ENCODE measurements at regions not wholly inside any gene's neighbourhood (a gene's known extent, or its start where the extent isn't known, plus 50 kb on each side); places are given as distances from the start of the nearest gene placed in this dataset.
A peak's percentile ranks its signal among the peaks of the same experiment; 100 is the strongest.

GRCh38 chr14:104361921-104362681, 217.5 kb upstream of the C14orf180 start:
- WGBS, 2 donors: 69 to 70% methylated on average over 20 of the region's 20 CpGs

GRCh38 chr14:104362761-104363605, 216.6 kb upstream of the C14orf180 start:
- Histone ChIP-seq H3K27me3 (peaks cover 0 to 29% (median 7%) of the 10 kb centered on the region in 7 donors), H3K4me3 (no peak overlapping the region), H3K9me3 (peaks cover 0 to 13% (median 0%) of the 10 kb centered on the region in 11 donors), H3K36me3 (no peaks in the 10 kb centered on the region), H3K4me1 (no peaks in the 10 kb centered on the region), H3K27ac (no peak overlapping the region)
- intact Hi-C loops (cut with DNase I): no loop called here
- DNase-seq (no peak), ATAC-seq (no peak)
- 92 to 96% methylated on average over 19 of the region's 19 CpGs for WGBS, 2 donors
- TF ChIP-seq, protein P1, sequence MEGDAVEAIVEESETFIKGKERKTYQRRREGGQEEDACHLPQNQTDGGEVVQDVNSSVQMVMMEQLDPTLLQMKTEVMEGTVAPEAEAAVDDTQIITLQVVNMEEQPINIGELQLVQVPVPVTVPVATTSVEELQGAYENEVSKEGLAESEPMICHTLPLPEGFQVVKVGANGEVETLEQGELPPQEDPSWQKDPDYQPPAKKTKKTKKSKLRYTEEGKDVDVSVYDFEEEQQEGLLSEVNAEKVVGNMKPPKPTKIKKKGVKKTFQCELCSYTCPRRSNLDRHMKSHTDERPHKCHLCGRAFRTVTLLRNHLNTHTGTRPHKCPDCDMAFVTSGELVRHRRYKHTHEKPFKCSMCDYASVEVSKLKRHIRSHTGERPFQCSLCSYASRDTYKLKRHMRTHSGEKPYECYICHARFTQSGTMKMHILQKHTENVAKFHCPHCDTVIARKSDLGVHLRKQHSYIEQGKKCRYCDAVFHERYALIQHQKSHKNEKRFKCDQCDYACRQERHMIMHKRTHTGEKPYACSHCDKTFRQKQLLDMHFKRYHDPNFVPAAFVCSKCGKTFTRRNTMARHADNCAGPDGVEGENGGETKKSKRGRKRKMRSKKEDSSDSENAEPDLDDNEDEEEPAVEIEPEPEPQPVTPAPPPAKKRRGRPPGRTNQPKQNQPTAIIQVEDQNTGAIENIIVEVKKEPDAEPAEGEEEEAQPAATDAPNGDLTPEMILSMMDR (IDR thresholded peaks at IDR 0.05): no peak

More at GRCh38 chr14:104361921-104362681, 217.5 kb upstream of the C14orf180 start:
- H3K36me3 ChIP-seq: no peaks in the 10 kb centered on the region
- no peak for ATAC-seq
- no peak overlapping the region for H3K4me3 ChIP-seq
- intact Hi-C loops (cut with DNase I): no loop called here
- H3K9me3 ChIP-seq: peaks cover 0 to 13% (median 0%) of the 10 kb centered on the region in 11 donors
- no peak overlapping the region for H3K27ac ChIP-seq
- TF ChIP-seq, protein P1 (IDR thresholded peaks at IDR 0.05): no peak
- no peaks in the 10 kb centered on the region for H3K4me1 ChIP-seq
- no peak for DNase-seq
- peaks cover 0 to 29% (median 6%) of the 10 kb centered on the region in 7 donors for H3K27me3 ChIP-seq

DNA sequence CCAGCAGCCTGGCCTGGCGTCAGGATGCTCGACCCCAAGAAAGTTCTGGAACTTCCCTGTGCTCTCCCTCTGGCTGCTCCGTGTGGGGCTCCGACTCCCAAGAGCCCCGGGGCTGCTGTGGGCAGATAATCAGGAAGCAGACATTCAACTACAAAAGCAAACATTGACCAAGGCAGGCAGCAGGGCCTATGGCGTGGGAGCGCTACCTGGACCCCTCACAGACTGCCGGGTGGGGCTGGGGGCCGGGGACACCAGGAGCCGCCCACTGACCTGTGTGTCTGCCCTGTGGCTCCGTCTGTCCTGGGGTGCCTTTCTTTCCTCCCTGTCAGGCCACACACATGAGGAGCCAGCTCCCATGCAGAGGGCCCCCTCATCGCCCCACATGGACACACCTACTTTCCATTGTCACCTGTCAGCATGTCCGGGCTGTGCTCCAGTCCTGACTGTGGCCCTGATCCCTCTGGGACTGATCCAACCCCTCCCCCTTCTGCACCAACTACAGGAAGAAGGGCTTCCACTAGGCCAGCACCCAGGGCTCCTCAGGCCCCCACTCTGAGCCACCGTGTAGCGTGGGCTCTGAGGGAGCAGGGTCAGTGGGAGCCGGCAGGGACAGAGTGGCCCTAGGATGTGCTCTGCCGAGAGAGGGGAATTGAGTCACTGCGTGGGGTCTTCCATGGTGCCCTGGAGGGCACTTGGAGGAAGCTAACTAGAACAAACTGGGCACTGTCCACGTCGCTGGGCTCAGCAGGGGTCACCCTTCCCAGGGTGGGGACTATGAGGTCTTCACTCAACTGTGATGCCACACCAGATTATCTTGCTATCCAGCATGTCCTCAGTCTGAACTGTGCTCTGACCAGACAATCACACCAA, 215.4 kb upstream of the C14orf180 start:
- no peaks in the 10 kb centered on the region for H3K4me1 ChIP-seq
- TF ChIP-seq, protein P1 (IDR thresholded peaks at IDR 0.05): no peak
- no peak overlapping the region for H3K27ac ChIP-seq
- intact Hi-C loops (cut with DNase I): no loop called here
- no peak for DNase-seq
- H3K9me3 ChIP-seq: peaks cover 0 to 13% (median 0%) of the 10 kb centered on the region in 11 donors
- H3K4me3 ChIP-seq: no peak overlapping the region
- peaks cover 0 to 37% (median 13%) of the 10 kb centered on the region in 7 donors for H3K27me3 ChIP-seq
- WGBS, 2 donors: 66 to 74% methylated on average over 20 of the region's 20 CpGs
- peak in 5 of 8 donors; percentile 40 to 71 (median 50) for ATAC-seq
- H3K36me3 ChIP-seq: no peaks in the 10 kb centered on the region

DNA sequence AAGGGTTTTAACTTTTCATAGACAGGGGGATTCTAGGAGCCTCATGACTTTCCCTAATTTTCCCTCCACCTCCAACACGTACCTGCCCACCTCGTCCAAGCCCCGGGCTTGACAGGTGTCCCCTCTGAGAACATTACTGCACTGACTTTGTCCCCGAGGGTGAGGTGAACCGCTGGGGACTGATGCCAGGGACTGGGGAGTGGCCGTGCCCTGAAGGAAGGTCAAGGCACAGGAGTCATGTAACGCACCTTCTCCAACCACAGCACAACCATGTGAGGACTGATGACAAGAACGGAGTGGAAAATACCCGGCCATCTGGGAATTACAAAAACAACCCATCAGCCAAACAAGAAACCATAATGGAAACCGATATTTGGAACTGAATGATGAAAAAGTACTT, 214.7 kb upstream of the C14orf180 start:
- Histone ChIP-seq H3K27ac (no peak overlapping the region), H3K9me3 (peaks cover 0 to 13% (median 0%) of the 10 kb centered on the region in 11 donors), H3K4me3 (no peak overlapping the region), H3K4me1 (no peaks in the 10 kb centered on the region), H3K27me3 (peaks cover 0 to 39% (median 12%) of the 10 kb centered on the region in 7 donors), H3K36me3 (no peaks in the 10 kb centered on the region)
- intact Hi-C loops (cut with DNase I): no loop called here
- TF ChIP-seq, protein P1 (IDR thresholded peaks at IDR 0.05): no peak
- no peak for ATAC-seq
- DNase-seq: no peak
- 81 to 88% methylated on average over 10 of the region's 10 CpGs for WGBS, 2 donors

Measured in heart right ventricle (tissue), 16 donors.